ENCODE measurements at regions not wholly inside any gene's neighbourhood (a gene's known extent, or its start where the extent isn't known, plus 50 kb on each side); places are given as distances from the start of the nearest gene placed in this dataset.

GRCh38 chr5:81883371-81883770 is 88.5 kb upstream of the ATG10 start:
- no peaks in the 10 kb centered on the region for H3K9me3 Mint-ChIP-seq
- no peaks in the 10 kb centered on the region for H3K36me3 Mint-ChIP-seq (ENCODE audit: low read depth)
- no peaks in the 10 kb centered on the region for H3K27me3 Mint-ChIP-seq
- H3K27ac Mint-ChIP-seq = no peak overlapping the region
- H3K4me1 Mint-ChIP-seq (ENCODE audit: low read depth) = no peaks in the 10 kb centered on the region
- no peak overlapping the region for H3K4me3 Mint-ChIP-seq

GRCh38 chr5:81881595-81881994 is 90.2 kb upstream of the ATG10 start:
- Mint-ChIP-seq H3K27me3 (no peaks in the 10 kb centered on the region), H3K4me3 (no peak overlapping the region), H3K27ac (no peak overlapping the region), H3K9me3 (no peaks in the 10 kb centered on the region), H3K36me3 (ENCODE audit: low read depth) (no peaks in the 10 kb centered on the region), H3K4me1 (ENCODE audit: low read depth) (no peaks in the 10 kb centered on the region)

- Mint-ChIP-seq H3K9me3 (no peaks in the 10 kb centered on the region), H3K4me3 (no peak overlapping the region), H3K4me1 (ENCODE audit: low read depth) (no peaks in the 10 kb centered on the region), H3K27me3 (no peaks in the 10 kb centered on the region), H3K36me3 (ENCODE audit: low read depth) (no peaks in the 10 kb centered on the region), H3K27ac (no peak overlapping the region)
Measured at GRCh38 chr5:81879936-81880335, 91.9 kb upstream of the ATG10 start.

GRCh38 chr5:81878333-81878732 is 93.5 kb upstream of the ATG10 start:
- Mint-ChIP-seq H3K27me3 (no peaks in the 10 kb centered on the region), H3K27ac (no peak overlapping the region), H3K4me1 (ENCODE audit: low read depth) (no peaks in the 10 kb centered on the region), H3K36me3 (ENCODE audit: low read depth) (no peaks in the 10 kb centered on the region), H3K9me3 (no peaks in the 10 kb centered on the region), H3K4me3 (no peak overlapping the region)

- H3K27ac Mint-ChIP-seq = no peak overlapping the region
Measured at GRCh38 chr5:81866994-81867393, 104.8 kb upstream of the ATG10 start.

GRCh38 chr5:81860778-81861177 is 109.9 kb upstream of the SSBP2 start:
- H3K4me3 Mint-ChIP-seq = no peak overlapping the region
- no peaks in the 10 kb centered on the region for H3K4me1 Mint-ChIP-seq (ENCODE audit: low read depth)
- H3K27me3 Mint-ChIP-seq = no peaks in the 10 kb centered on the region
- H3K36me3 Mint-ChIP-seq (ENCODE audit: low read depth) = no peaks in the 10 kb centered on the region
- no peaks in the 10 kb centered on the region for H3K9me3 Mint-ChIP-seq
- H3K27ac Mint-ChIP-seq = no peak overlapping the region

More at GRCh38 chr5:81866994-81867393, 104.8 kb upstream of the ATG10 start:
- H3K9me3 Mint-ChIP-seq = no peaks in the 10 kb centered on the region
- no peak overlapping the region for H3K4me3 Mint-ChIP-seq
- no peaks in the 10 kb centered on the region for H3K36me3 Mint-ChIP-seq (ENCODE audit: low read depth)
- no peaks in the 10 kb centered on the region for H3K27me3 Mint-ChIP-seq
- no peaks in the 10 kb centered on the region for H3K4me1 Mint-ChIP-seq (ENCODE audit: low read depth)

- H3K4me1 Mint-ChIP-seq (ENCODE audit: low read depth) = peaks cover 5% of the 10 kb centered on the region
- no peaks in the 10 kb centered on the region for H3K36me3 Mint-ChIP-seq (ENCODE audit: low read depth)
- H3K27me3 Mint-ChIP-seq = no peaks in the 10 kb centered on the region
- H3K27ac Mint-ChIP-seq = no peak overlapping the region
- no peaks in the 10 kb centered on the region for H3K9me3 Mint-ChIP-seq
- no peak overlapping the region for H3K4me3 Mint-ChIP-seq
Measured at GRCh38 chr5:81859624-81860023, 108.7 kb upstream of the SSBP2 start.

- Mint-ChIP-seq H3K4me1 (ENCODE audit: low read depth) (peaks cover 24% of the 10 kb centered on the region), H3K27me3 (no peaks in the 10 kb centered on the region), H3K36me3 (ENCODE audit: low read depth) (no peaks in the 10 kb centered on the region), H3K27ac (no peak overlapping the region), H3K9me3 (no peaks in the 10 kb centered on the region), H3K4me3 (no peak overlapping the region)
Measured at GRCh38 chr5:81856948-81857928, 106.3 kb upstream of the SSBP2 start.

- Mint-ChIP-seq H3K9me3 (no peaks in the 10 kb centered on the region), H3K27ac (no peak overlapping the region), H3K36me3 (ENCODE audit: low read depth) (no peaks in the 10 kb centered on the region), H3K4me1 (ENCODE audit: low read depth) (peaks cover 38% of the 10 kb centered on the region), H3K27me3 (no peaks in the 10 kb centered on the region), H3K4me3 (no peak overlapping the region)
Measured at GRCh38 chr5:81855591-81855990, 104.7 kb upstream of the SSBP2 start.

- Mint-ChIP-seq H3K27ac (no peak overlapping the region), H3K27me3 (no peaks in the 10 kb centered on the region), H3K9me3 (no peaks in the 10 kb centered on the region), H3K4me3 (no peak overlapping the region), H3K36me3 (ENCODE audit: low read depth) (no peaks in the 10 kb centered on the region), H3K4me1 (ENCODE audit: low read depth) (peaks cover 45% of the 10 kb centered on the region)
Measured at GRCh38 chr5:81854915-81855314, 104.0 kb upstream of the SSBP2 start.

GRCh38 chr5:81854485-81854884 is 103.6 kb upstream of the SSBP2 start:
- Mint-ChIP-seq H3K9me3 (no peaks in the 10 kb centered on the region), H3K27me3 (no peaks in the 10 kb centered on the region), H3K36me3 (ENCODE audit: low read depth) (no peaks in the 10 kb centered on the region), H3K27ac (no peak overlapping the region), H3K4me1 (ENCODE audit: low read depth) (peaks cover 48% of the 10 kb centered on the region), H3K4me3 (no peak overlapping the region)

- Mint-ChIP-seq H3K36me3 (ENCODE audit: low read depth) (no peaks in the 10 kb centered on the region), H3K4me1 (ENCODE audit: low read depth) (peaks cover 48% of the 10 kb centered on the region), H3K27me3 (no peaks in the 10 kb centered on the region), H3K27ac (peak overlapping the region; percentile 81), H3K4me3 (peak overlapping the region; percentile 80), H3K9me3 (no peaks in the 10 kb centered on the region)
Measured at GRCh38 chr5:81853030-81853357, 102.1 kb upstream of the SSBP2 start.

- Mint-ChIP-seq H3K27me3 (no peaks in the 10 kb centered on the region), H3K27ac (peak overlapping the region; percentile 81), H3K36me3 (ENCODE audit: low read depth) (no peaks in the 10 kb centered on the region), H3K9me3 (no peaks in the 10 kb centered on the region), H3K4me1 (ENCODE audit: low read depth) (peaks cover 48% of the 10 kb centered on the region), H3K4me3 (peak overlapping the region; percentile 80)
Measured at GRCh38 chr5:81852291-81853029, 101.6 kb upstream of the SSBP2 start.

GRCh38 chr5:81851481-81852178 is 100.7 kb upstream of the SSBP2 start:
- Mint-ChIP-seq H3K36me3 (ENCODE audit: low read depth) (no peaks in the 10 kb centered on the region), H3K9me3 (no peaks in the 10 kb centered on the region), H3K4me3 (peak overlapping the region; percentile 89), H3K27me3 (no peaks in the 10 kb centered on the region), H3K4me1 (ENCODE audit: low read depth) (peaks cover 48% of the 10 kb centered on the region), H3K27ac (peak overlapping the region; percentile 97)
